Nephron (organoid): ENCODE measurements at regions not wholly inside any gene's neighbourhood (a gene's known extent, or its start where the extent isn't known, plus 50 kb on each side); places are given as distances from the start of the nearest gene placed in this dataset.
"Not testable (repeated sequence)": the region's sequence is repeated elsewhere in the genome, so short reads cannot be mapped to it uniquely, and the experiment has no call there.

ENCODE experiments used
- H3K27ac Mint-ChIP-seq, 3 experiments: 2 replicates each; pipeline ENCODE4 v1.8.0; 2020; ENCODE audit warnings: mixed read lengths in 3 of 3, mild to moderate bottlenecking in 2 of 3, moderate library complexity in 1 of 3
- H3K27me3 Mint-ChIP-seq: 2 replicates; pipeline ENCODE4 v1.8.0; 2021; ENCODE audit warnings: low read depth, mild to moderate bottlenecking, moderate library complexity, mixed read lengths
- H3K36me3 Mint-ChIP-seq: 2 replicates; pipeline ENCODE4 v1.8.0; 2020; ENCODE audit warnings: low read depth, mixed read lengths
- H3K4me1 Mint-ChIP-seq: 2 replicates; pipeline ENCODE4 v1.8.0; 2020; ENCODE audit warnings: mixed read lengths
- H3K4me3 Mint-ChIP-seq, 3 experiments: 2 replicates each; pipeline ENCODE4 v1.8.0; 2020; ENCODE audit warnings: mild to moderate bottlenecking in 3 of 3, mixed read lengths in 3 of 3, moderate library complexity in 2 of 3
- H3K9me3 Mint-ChIP-seq: 2 replicates; pipeline ENCODE4 v1.8.0; 2020; ENCODE audit warnings: mixed read lengths

DNA sequence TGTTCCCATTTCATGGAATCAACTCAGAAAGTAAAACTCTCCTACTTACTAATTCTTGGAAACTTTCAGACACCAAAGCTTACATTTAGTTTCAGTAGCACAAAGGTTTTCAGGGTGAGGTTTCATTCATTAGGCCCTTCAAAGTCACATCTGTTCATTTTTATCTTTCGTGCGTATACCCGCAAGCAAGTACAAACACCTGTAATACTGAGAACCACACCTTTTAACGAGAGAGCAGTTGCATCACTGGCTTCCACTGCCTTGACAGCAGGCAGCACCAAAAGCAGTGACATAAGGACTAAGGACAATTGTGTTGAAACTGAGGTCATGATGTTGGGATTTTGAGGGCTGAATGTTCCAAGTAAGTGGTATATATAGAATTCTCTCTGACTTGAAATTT is 60.5 kb downstream of the GOLGA6L22 start:
- H3K9me3 Mint-ChIP-seq, H3K27ac Mint-ChIP-seq, H3K4me1 Mint-ChIP-seq, H3K36me3 Mint-ChIP-seq, H3K27me3 Mint-ChIP-seq, H3K4me3 Mint-ChIP-seq: not testable (repeated sequence)

DNA sequence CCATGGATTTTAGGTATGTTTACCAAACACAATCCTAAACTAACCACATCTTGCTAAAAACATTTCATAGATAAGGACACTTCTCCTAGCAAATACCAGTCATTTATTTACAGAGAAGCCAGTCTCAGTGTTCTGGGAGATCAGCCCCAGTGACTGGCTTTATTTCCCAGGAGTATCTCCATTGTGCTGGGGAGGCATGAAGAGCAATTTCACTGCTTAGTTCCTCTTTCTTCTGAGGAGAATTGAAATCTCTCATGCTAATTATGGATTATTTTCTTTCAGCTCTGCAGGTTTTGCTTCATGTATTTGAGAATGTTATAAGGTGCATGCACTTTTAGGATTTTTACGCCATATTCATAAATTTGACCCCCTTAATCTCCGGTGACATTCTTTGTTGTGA is 67.8 kb downstream of the GOLGA6L22 start:
- H3K9me3 Mint-ChIP-seq, H3K4me1 Mint-ChIP-seq: not testable (repeated sequence)

DNA sequence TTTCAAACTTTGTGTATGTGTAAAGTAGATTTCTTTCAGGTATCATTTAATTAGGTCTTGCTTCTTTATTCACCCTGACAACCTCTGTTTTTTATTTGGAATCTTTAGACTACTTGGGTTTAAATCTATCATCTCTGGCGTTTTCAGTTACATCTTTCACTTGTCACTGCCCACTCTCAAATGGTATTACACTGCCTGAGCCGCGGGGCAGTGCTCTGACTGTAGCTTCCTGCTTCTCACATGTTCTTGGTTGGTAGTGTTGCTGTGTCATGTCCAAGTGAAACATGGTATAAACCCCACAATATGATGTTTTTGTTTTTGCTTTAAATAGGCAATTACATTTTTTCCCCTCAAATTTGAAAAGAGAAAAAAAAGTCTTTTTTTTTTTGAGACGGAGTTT is 68.3 kb downstream of the GOLGA6L22 start:
- not testable (repeated sequence) for H3K36me3 Mint-ChIP-seq, H3K4me1 Mint-ChIP-seq, H3K27me3 Mint-ChIP-seq, H3K9me3 Mint-ChIP-seq, H3K27ac Mint-ChIP-seq, H3K4me3 Mint-ChIP-seq

More for the DNA sequence above, 67.8 kb downstream of the GOLGA6L22 start:
- not testable (repeated sequence) for H3K27me3 Mint-ChIP-seq, H3K4me3 Mint-ChIP-seq, H3K27ac Mint-ChIP-seq, H3K36me3 Mint-ChIP-seq

DNA sequence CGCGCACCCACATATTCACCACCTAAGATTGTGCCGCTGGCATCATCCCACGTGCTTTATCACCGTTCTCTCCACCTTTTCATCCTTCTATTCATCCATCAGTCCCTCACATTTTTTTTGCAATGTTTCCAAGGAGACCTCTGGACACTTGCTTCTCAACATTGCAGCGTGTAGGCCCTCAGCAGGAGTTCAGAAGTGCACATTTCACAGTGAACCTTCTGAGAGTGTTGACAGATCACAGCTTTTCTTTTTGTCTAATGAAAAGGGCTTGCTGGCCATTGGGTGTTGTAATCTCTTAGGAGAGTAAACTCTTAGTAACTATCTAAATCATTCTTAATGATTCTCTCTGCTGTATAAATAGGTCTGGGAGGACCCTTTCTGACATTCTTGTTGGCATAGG is 70.5 kb downstream of the GOLGA6L22 start:
- H3K9me3 Mint-ChIP-seq, result not testable (repeated sequence)

DNA sequence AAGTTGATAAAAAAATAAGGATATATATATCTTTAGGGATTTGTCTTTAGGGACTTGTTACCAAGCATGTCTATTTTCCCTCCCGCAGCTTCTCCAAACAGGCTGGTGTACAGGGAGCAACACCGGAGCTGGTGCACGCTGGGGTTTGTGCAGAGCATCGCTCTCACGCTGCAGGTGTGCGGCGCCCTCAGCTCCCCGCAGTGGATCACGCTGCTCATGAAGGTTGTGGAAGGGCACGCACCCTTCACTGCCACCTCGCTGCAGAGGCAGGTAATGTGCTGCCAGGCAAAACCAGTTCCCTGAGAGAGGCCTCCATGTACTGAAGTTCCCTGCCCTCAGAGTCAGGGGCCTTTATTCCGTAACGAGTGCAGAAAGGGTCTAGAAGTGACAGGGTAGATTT is 101.0 kb downstream of the GOLGA6L22 start:
- not testable (repeated sequence) for H3K9me3 Mint-ChIP-seq, H3K4me3 Mint-ChIP-seq, H3K27me3 Mint-ChIP-seq, H3K27ac Mint-ChIP-seq, H3K4me1 Mint-ChIP-seq, H3K36me3 Mint-ChIP-seq

More for the DNA sequence above, 70.5 kb downstream of the GOLGA6L22 start:
- H3K27me3 Mint-ChIP-seq, H3K27ac Mint-ChIP-seq, H3K4me3 Mint-ChIP-seq, H3K4me1 Mint-ChIP-seq, H3K36me3 Mint-ChIP-seq: not testable (repeated sequence)

DNA sequence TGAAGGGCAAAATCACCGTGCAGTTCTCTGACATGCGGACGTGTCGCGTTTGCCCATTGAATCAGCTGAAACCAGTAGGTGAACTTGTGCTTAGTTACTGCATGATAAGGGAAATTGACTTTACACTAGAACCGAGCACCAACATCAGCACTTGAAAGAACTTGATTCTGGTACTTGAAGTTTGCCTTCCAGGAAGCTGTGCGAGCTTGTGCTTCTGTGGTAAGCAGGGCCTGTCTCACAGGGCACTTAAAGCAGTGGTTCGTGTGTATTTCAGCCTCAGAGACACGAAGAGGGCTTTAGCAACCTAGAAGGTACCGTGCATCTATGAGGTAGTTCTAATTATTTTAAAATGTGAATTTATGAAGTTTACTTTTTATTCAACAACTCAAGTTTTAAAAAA is 103.0 kb downstream of the GOLGA6L22 start:
- not testable (repeated sequence) for H3K36me3 Mint-ChIP-seq, H3K9me3 Mint-ChIP-seq, H3K4me1 Mint-ChIP-seq, H3K27ac Mint-ChIP-seq, H3K27me3 Mint-ChIP-seq, H3K4me3 Mint-ChIP-seq

DNA sequence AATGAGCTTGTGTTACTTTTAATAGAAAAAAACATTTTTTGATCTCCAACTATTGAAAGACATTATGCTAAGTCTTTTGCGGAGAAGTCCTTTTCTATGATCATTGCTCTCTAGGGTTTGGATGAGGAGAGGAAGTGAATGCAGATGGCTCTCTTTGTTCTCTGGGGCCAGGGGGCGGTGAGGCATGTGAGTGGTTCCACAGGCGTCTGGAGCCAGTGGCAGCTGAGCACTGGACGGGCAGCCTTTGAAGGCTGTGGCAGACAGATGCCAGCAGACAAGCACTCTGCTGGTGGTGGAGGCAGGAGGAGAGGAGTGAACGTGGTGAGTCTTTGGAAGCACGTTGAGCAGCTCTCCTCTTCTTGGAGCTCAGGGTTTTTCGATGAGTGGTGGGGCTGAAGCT is 107.8 kb downstream of the GOLGA6L22 start:
- H3K36me3 Mint-ChIP-seq, H3K4me1 Mint-ChIP-seq, H3K27ac Mint-ChIP-seq, H3K27me3 Mint-ChIP-seq, H3K4me3 Mint-ChIP-seq, H3K9me3 Mint-ChIP-seq: not testable (repeated sequence)

DNA sequence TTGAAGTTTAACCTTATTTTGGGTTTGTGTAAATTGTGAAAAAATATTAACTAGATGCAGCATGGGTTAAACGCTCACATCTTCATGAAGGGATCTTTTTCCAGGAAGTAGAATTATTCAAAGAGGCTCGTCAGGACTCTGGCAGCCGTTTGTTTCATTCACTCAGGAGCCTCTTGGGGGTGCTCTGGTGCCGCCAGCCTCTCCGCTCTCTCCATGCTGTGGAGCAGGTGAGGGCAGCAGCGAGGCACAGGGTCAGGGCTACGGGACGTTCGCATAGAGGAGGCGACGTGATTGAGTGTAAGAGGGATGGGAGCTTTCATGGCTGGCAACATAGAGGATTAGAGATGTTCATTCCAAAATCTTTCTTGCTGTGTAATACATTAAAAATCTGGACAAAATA is 110.8 kb downstream of the GOLGA6L22 start:
- not testable (repeated sequence) for H3K36me3 Mint-ChIP-seq, H3K27me3 Mint-ChIP-seq, H3K27ac Mint-ChIP-seq, H3K9me3 Mint-ChIP-seq, H3K4me3 Mint-ChIP-seq, H3K4me1 Mint-ChIP-seq

DNA sequence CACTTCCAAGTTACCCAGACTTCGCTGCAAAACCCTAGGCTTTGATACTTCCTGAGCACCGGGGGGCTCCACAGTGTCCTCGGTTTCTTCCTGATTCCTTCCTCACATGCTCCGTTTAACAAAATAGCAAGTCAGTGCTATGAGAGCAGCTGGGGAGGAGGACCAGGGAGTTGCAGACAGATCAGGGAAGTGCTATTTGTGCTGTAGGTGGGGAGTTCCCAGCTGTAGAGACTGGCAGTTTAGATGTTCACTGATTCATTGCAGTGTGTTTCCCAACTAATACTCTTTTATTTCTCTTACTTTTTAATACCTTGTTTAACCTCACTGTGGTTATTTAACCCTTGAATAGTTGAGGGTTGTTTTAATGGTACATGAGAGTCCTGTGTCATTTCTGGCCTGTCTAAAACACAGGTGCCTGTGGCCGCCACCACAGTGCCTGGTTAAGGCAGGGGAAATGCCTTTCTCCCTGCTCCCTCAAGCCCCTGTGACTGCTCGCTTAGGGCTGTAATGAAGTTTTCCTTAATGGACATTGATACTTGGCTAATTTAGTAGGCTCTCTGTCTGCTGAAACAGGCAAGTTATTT is 113.5 kb downstream of the GOLGA6L22 start:
- H3K9me3 Mint-ChIP-seq, H3K4me1 Mint-ChIP-seq, H3K36me3 Mint-ChIP-seq, H3K27me3 Mint-ChIP-seq, H3K27ac Mint-ChIP-seq, H3K4me3 Mint-ChIP-seq: not testable (repeated sequence)

DNA sequence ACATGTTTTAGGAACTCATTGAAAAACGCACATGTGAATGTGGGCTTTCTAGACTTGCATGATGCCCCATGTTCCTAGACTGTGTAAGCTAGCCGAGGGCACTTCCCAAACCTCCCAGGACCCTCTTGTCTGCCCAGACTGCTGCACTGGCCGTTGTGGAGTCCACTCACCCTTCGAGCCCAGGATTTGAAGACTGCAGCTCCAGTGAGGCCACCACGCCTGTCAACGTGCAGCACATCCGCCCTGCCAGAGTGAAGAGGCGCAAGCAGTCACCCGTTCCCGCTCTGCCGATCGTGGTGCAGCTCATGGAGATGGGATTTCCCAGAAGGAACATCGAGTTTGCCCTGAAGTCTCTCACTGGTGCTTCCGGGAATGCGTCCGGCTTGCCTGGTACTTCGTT is 114.1 kb downstream of the GOLGA6L22 start:
- not testable (repeated sequence) for H3K4me1 Mint-ChIP-seq, H3K36me3 Mint-ChIP-seq, H3K27me3 Mint-ChIP-seq

DNA sequence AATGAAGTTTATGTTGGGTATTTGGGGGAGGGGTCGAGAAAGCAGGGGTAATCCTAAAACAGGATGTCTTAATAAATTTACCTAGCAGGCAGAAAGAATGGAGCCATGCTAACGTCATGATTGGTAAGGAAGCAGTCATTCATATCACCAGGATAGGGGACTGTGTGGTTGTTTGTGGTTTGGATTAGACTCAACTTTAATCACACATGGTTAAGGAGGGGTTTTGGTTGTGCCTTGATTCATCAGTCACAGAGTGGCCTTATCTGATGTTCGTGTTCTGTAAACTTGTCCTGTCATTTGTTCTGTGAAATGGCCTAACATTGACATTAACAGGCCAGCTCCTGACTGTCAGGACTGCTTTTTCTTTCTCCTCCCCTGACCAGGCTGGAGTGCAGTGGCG is 119.1 kb downstream of the GOLGA6L22 start:
- not testable (repeated sequence) for H3K36me3 Mint-ChIP-seq, H3K9me3 Mint-ChIP-seq, H3K4me3 Mint-ChIP-seq, H3K27me3 Mint-ChIP-seq, H3K4me1 Mint-ChIP-seq, H3K27ac Mint-ChIP-seq

More for the DNA sequence above, 114.1 kb downstream of the GOLGA6L22 start:
- H3K27ac Mint-ChIP-seq, H3K9me3 Mint-ChIP-seq, H3K4me3 Mint-ChIP-seq: not testable (repeated sequence)

DNA sequence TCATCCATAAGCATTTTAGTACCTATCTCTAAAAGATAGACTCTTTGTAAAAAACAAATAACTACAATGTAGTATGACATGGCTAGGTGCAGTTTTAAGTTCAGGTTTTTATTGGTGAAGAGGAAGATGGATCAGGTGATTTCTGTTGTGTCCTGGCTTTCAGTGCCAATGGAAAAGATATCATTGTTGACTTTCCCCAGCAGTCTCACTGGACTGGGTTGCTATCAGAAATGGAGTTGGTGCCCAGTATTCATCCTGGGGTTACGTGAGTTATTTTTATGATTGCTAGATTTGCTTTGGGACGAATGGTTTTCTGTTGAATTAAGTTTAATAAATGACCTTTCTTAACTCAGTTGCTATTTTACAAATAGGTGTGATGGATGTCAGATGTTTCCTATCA is 120.5 kb downstream of the GOLGA6L22 start:
- not testable (repeated sequence) for H3K27me3 Mint-ChIP-seq, H3K9me3 Mint-ChIP-seq, H3K27ac Mint-ChIP-seq, H3K4me1 Mint-ChIP-seq, H3K36me3 Mint-ChIP-seq, H3K4me3 Mint-ChIP-seq

DNA sequence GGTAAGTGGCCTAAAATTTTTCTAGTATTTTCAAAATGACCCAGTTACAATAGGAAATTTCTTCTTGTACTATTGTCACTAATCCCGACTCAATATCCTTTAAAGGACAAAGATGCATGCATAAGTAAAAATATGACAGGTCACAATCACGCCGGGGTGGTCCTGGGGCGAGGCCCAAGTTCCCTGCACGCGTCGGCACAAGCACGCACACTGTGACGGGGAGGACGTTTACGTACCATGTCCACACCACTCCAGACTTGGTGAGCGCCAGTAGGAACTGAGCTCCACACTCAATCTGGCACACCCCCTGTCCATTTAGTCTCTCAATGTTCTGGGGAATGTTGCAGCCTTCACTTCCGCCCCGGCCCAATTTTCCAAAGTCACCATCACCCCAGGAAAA is 128.7 kb downstream of the GOLGA6L22 start:
- not testable (repeated sequence) for H3K27ac Mint-ChIP-seq, H3K4me1 Mint-ChIP-seq, H3K36me3 Mint-ChIP-seq, H3K9me3 Mint-ChIP-seq, H3K4me3 Mint-ChIP-seq, H3K27me3 Mint-ChIP-seq

DNA sequence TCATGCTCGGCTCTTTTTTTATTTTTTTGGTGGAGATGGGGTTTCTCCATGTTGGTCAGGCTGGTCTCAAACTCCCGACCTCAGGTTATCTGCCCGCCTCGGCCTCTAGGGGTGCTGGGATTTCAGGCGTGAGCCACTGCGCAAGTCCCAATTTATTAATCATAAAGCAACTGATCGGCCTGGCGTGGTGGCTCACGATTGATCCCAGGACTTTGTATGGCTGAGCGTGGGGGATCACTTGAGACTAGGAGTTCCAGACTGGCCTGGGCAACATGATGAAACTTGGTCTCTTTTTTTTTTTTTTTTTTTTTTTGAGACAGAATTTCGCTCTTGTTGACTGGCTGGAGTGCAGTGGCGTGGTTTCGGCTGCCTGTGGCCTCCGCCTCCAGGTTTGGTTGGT is 139.8 kb downstream of the GOLGA6L22 start:
- H3K27me3 Mint-ChIP-seq, H3K4me1 Mint-ChIP-seq, H3K36me3 Mint-ChIP-seq, H3K27ac Mint-ChIP-seq, H3K4me3 Mint-ChIP-seq, H3K9me3 Mint-ChIP-seq: not testable (repeated sequence)

DNA sequence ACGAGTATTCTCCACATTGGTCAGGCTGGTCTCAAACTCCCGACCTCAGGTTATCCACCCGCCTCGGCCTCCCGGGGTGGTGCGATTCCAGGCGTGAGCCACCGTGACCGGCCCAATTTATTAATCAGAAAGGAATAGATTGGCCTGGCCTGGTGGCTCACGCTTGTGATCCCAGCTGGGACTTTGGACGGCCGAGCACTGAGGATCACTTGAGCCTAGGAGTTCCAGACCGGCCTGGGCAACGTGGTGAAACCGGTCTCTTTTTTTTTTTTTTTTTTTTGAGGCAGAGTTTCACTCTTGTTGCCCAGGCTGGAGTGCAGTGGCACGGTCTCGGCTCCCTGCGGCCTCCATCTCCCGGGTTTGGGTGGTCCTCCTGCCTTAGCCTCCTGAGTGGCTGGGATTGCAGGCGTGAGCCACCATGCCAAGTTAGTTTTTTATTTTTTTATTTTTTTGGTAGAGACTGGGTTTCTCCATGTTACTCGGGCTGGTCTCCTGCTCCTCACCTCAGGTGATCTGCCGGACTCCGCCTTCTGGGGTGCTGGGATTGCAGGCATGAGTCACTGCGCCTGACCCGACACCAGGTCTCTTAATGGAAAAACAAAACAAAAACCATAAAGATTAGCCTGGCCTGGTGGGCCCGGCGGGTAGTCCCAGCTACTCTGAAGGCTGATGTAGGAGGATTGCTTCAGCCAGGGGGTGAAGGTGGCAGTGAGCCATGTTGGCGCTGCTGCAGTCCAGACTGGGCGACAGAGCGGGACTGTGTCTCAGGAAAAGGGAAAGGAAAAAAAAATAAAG is 141.0 kb downstream of the GOLGA6L22 start:
- not testable (repeated sequence) for H3K27me3 Mint-ChIP-seq, H3K27ac Mint-ChIP-seq, H3K4me1 Mint-ChIP-seq, H3K36me3 Mint-ChIP-seq, H3K4me3 Mint-ChIP-seq, H3K9me3 Mint-ChIP-seq

DNA sequence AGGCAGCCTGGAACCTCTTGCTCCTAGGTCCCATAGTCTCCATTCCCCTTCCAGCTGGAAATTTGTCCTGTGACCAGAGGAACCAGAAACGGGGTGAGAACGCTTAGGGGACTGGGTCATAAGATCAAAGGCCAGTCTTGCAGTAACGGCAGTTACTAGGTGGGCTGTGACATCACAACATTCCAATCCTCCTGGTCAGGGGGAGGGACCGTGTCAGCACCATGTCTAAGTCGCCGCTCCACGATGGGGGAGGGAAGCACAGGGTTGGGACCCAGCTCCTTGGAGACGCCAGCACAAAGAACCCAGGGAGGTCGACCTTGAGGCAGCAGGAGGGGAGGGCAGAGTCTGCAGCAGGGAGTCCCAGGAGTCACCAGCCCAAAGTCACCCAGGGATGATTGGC is 158.3 kb downstream of the GOLGA6L22 start:
- not testable (repeated sequence) for H3K9me3 Mint-ChIP-seq, H3K4me3 Mint-ChIP-seq, H3K4me1 Mint-ChIP-seq, H3K27ac Mint-ChIP-seq, H3K36me3 Mint-ChIP-seq, H3K27me3 Mint-ChIP-seq
